RWPE1 (cell line): ENCODE measurements at regions not wholly inside any gene's neighbourhood (a gene's known extent, or its start where the extent isn't known, plus 50 kb on each side); places are given as distances from the start of the nearest gene placed in this dataset.

ENCODE experiments used
- CTCF ChIA-PET: fragments of 350-600 bp; sonication (Branson Sonifier 250); formaldehyde crosslinking; extraction: SDS; loops from one replicate; lab custom pipeline; 2021; lab: Yijun Ruan, JAX
- POLR2A ChIA-PET: fragments of 400-600 bp; formaldehyde crosslinking; extraction: SDS; loops from one replicate; lab custom pipeline; 2020; ENCODE audit warnings: antibody characterized with exemption; ENCODE audit not compliant: low non-redundant PET; lab: Yijun Ruan, JAX
- DNase-seq: peaks from one replicate; pipeline ENCODE4 v3.0.0; 2012; ENCODE audit warnings: low spot score
- H3K27ac ChIP-seq: fragments of 450-650 bp; 2 replicates; pipeline ENCODE4 v1.5.1; 2017
- TF ChIP-seq, protein P1 (sequence below): fragments of 450-650 bp; conservative IDR thresholded peaks from 2 replicates; pipeline ENCODE4 v1.5.1; 2017; ENCODE audit warnings: low read depth, mild to moderate bottlenecking

DNA sequence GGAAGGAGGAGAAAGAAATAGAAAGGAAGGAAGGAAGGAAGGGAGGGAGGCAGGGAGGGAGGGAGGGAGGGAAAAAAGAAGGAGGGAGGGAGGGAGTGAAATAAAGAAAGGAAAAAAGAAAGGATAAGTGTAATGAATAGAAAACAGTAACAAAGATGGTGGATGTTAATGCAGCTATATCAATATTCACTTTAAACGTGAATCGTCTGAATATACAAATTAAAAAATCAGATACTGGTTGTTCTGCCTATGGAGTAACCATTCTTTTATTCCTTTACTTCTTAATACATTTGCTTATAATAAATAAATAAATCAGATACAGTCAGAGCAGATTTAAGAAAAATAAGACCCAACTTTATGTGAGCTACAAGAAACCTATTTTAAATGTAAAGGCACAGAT lies 1520.4 kb downstream of the TBC1D22A start:
- CTCF ChIA-PET = no interaction called here
- DNase-seq = no peak
- TF ChIP-seq, protein P1, sequence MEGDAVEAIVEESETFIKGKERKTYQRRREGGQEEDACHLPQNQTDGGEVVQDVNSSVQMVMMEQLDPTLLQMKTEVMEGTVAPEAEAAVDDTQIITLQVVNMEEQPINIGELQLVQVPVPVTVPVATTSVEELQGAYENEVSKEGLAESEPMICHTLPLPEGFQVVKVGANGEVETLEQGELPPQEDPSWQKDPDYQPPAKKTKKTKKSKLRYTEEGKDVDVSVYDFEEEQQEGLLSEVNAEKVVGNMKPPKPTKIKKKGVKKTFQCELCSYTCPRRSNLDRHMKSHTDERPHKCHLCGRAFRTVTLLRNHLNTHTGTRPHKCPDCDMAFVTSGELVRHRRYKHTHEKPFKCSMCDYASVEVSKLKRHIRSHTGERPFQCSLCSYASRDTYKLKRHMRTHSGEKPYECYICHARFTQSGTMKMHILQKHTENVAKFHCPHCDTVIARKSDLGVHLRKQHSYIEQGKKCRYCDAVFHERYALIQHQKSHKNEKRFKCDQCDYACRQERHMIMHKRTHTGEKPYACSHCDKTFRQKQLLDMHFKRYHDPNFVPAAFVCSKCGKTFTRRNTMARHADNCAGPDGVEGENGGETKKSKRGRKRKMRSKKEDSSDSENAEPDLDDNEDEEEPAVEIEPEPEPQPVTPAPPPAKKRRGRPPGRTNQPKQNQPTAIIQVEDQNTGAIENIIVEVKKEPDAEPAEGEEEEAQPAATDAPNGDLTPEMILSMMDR = no peak
- POLR2A ChIA-PET = no interaction called here
- H3K27ac ChIP-seq = no peak overlapping the region

DNA sequence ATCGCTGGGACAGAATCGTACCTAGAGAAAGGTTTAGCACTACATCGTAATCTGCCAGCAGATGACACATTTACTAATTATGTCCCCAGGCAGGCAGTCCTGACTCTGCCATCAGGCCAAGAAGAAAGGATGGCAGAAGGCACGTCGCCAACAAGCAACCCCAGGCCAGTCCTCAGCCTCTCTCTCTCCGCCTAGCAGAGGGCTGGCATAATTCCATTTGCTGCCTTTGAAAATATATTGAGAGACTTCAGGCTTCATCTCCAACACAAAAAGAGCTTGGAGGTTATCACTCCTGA lies 1517.0 kb downstream of the TBC1D22A start:
- CTCF ChIA-PET = no interaction called here
- TF ChIP-seq, protein P1 = no peak

DNA sequence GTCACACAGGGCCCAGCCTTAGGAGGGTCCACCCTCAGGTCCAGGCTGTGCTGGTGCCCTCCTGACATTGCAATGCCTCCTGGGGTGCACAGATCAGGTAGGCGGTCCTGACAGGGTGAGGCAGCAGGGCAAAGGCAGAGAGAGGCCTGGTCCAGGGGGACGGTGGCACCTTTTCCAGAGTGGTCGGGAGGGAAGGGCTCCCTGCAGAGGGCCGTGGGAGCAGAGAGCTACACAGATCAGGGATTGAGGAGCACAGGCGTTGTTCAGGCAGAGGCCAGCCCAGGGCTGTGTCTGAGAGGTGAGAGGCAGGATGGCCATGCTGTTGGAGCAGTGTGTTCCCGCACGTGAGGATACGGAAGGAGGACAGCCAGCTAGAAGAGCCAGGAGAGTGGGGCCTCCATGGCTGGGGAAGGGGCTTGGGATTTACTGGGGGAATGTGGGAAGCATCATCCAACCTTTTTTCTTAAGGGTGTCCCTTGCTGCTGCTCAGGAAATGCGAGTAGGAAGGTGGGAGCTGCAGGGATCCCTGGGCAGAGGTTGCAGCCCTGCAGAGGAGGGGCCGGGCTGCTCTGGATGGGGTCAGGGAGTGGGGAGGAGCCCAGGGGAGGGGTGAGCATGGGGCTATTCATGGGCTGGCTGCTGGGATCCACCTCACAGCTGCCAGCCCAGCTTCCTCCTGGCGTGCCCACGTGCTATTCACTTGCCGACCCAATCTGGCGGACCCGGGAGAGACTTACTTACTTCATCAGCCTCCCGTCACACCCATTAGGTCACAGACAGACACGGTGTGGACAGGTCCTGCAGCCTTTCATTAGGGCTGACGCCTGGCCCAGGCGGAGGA lies 1516.4 kb downstream of the TBC1D22A start:
- no peak overlapping the region for H3K27ac ChIP-seq
- TF ChIP-seq, protein P1 = no peak
- no peak for DNase-seq
- ChIA-PET CTCF (no interaction called here), POLR2A (no interaction called here)

More for the DNA sequence above, 1517.0 kb downstream of the TBC1D22A start:
- POLR2A ChIA-PET = no interaction called here
- no peak for DNase-seq
- H3K27ac ChIP-seq = no peak overlapping the region

DNA sequence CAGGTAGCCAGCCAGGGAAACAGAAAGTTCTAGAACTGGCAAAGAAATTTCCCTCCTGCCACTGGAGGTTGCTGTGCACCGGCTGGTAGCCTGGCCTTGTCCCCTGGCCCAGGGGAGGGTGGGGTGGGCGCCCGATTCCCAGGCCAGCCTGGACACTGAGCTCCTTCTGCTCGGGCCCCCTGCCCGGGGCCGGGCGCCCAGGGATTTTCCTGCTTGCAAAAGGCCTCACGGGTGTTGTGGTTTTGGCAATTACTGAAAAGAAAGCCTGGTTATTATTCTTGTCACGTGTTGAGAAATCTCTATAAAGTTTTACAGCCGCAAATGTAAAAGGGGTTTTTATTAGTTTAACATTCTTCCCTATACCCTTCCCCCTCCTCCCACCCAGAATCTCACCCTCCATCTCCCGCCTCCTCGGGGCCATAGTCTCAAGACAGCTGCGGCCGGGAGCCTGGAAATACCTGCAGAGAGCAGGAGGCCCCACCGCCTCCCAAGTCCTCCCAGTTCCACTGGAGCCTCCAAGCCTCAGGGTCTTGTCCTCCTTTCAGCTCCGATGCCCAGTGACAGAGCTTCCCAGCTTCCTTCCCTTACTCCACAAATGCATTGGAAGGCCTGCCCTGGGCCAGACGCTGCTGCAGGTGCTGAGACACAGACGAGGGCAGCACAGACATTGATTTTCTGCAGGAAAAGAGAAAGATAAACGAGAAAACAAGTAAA lies 1515.6 kb downstream of the TBC1D22A start:
- TF ChIP-seq, protein P1 = no peak
- no peak for DNase-seq
- ChIA-PET POLR2A (no interaction called here), CTCF (no interaction called here)
- no peak overlapping the region for H3K27ac ChIP-seq

DNA sequence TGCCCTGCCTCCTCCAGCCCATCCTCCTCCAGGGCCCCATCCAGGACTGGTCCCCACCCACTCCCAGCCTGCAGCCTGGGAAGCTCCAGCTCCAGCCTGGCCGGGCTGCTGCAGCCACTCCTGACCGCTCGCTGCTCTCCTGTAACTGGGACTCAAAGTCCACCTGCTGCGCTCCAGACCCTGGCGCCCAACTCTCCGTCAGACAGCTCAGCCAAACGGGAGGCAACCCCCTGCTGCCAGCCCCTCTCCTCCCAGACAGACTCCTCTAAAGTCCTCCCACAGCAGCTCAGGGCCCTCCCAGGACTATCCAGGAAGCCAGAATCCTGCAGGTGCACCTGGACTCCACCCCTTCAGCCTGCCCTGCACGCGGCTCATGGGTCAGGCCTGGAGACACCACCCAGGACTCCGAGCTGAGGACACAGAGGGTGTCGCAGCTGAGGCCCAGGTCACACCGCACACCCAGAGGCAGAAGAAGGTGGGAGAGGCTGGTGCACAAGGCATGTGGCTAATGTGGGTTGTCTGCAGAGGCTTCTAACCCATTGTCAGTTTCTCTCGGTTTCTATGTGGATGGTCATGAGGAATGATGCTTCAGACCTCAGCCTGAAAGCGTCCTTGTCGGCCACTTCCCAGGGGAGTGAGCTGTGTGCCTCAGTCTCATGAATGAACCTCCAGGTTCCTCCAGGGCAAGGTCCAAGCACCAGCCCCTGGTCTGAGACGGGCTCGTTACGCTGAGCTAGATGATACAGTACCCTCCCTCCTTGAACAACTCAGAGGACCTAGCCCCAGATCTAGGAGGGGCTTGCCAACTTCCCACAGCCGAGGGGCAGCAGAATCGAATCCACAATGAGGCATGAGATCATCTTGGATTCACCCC lies 1514.8 kb downstream of the TBC1D22A start:
- TF ChIP-seq, protein P1 = no peak
- no peak for DNase-seq
- no peak overlapping the region for H3K27ac ChIP-seq
- CTCF ChIA-PET = no interaction called here
- POLR2A ChIA-PET = no interaction called here

DNA sequence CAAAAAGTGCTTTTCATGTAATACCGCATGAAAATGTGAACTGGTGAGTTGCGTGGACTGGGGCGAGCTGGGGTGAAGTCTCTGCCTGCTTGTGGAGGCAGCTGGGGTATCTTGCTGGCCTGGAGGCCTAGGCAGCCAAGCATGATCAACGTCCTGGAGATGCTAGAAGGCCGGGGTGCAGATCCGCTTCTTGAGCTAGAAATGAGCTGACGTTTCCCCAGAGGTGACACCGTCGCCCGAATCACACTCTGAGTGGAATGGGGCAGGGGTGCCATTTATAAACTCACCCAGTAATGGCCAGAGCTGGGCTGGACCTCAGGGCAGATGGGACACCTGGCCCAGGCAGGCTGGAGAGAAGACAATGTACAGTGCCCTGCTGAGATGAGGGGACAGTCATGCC lies 1513.0 kb downstream of the TBC1D22A start:
- DNase-seq = no peak
- POLR2A ChIA-PET = no interaction called here
- TF ChIP-seq, protein P1 = no peak
- CTCF ChIA-PET = no interaction called here
- no peak overlapping the region for H3K27ac ChIP-seq
